ENCODE measurements at regions not wholly inside any gene's neighbourhood (a gene's known extent, or its start where the extent isn't known, plus 50 kb on each side); places are given as distances from the start of the nearest gene placed in this dataset.

DNA sequence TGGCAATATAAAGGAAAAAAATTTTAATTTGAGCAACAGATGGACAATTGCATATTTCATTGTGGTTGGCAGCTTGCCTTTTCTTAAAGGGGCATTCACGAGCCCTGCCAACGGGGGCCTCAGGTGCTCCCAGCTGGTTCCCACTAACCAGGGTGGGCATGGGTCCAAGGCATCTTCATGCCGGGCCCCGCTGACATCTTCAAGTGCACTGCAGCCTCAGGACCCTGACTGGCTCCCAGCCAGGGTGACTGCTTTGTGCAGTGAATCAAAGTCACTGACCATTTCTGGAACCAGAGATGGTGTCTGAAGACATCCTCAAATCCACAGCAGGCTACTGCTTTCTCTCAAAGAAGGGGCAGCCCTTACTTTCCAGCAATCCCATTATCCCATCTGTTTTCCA is 275.2 kb upstream of the MGMT start:
- TF ChIP-seq TAF1 (IDR thresholded peaks at IDR 0.05; ENCODE audit: low read depth) (no peak), RAD21 (conservative IDR thresholded peaks at IDR 0.05) (no peak)
- TF ChIP-seq, protein P1, sequence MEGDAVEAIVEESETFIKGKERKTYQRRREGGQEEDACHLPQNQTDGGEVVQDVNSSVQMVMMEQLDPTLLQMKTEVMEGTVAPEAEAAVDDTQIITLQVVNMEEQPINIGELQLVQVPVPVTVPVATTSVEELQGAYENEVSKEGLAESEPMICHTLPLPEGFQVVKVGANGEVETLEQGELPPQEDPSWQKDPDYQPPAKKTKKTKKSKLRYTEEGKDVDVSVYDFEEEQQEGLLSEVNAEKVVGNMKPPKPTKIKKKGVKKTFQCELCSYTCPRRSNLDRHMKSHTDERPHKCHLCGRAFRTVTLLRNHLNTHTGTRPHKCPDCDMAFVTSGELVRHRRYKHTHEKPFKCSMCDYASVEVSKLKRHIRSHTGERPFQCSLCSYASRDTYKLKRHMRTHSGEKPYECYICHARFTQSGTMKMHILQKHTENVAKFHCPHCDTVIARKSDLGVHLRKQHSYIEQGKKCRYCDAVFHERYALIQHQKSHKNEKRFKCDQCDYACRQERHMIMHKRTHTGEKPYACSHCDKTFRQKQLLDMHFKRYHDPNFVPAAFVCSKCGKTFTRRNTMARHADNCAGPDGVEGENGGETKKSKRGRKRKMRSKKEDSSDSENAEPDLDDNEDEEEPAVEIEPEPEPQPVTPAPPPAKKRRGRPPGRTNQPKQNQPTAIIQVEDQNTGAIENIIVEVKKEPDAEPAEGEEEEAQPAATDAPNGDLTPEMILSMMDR (IDR thresholded peaks at IDR 0.05; ENCODE audit: poor library complexity, severe bottlenecking): no peak
- TF ChIP-seq, protein P2, sequence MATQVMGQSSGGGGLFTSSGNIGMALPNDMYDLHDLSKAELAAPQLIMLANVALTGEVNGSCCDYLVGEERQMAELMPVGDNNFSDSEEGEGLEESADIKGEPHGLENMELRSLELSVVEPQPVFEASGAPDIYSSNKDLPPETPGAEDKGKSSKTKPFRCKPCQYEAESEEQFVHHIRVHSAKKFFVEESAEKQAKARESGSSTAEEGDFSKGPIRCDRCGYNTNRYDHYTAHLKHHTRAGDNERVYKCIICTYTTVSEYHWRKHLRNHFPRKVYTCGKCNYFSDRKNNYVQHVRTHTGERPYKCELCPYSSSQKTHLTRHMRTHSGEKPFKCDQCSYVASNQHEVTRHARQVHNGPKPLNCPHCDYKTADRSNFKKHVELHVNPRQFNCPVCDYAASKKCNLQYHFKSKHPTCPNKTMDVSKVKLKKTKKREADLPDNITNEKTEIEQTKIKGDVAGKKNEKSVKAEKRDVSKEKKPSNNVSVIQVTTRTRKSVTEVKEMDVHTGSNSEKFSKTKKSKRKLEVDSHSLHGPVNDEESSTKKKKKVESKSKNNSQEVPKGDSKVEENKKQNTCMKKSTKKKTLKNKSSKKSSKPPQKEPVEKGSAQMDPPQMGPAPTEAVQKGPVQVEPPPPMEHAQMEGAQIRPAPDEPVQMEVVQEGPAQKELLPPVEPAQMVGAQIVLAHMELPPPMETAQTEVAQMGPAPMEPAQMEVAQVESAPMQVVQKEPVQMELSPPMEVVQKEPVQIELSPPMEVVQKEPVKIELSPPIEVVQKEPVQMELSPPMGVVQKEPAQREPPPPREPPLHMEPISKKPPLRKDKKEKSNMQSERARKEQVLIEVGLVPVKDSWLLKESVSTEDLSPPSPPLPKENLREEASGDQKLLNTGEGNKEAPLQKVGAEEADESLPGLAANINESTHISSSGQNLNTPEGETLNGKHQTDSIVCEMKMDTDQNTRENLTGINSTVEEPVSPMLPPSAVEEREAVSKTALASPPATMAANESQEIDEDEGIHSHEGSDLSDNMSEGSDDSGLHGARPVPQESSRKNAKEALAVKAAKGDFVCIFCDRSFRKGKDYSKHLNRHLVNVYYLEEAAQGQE (IDR thresholded peaks at IDR 0.05; ENCODE audit: borderline replicate concordance): no peak
